ENCODE measurements at regions not wholly inside any gene's neighbourhood (a gene's known extent, or its start where the extent isn't known, plus 50 kb on each side); places are given as distances from the start of the nearest gene placed in this dataset.

DNA sequence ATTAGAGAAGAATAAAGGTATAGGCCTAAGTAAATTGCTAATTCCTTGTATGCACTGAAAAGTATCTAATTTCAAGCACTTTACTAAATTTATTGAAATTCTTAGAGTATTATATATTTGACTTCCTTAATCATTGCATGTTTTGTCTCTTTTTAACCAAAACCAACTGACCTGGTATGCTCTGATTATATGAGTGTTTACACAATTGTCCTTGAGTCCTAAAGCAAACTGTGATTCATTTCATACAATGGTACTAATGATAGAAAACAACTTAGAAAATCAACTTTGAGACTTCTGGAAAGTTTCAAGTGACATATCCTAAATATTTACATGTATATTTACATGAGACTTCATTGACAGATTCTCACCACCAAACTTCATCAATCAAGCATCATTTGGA, 1177.1 kb downstream of the ADGRL3 start:
- TF ChIP-seq CTCF (IDR thresholded peaks at IDR 0.05) = no peak
- no peak for TF ChIP-seq POLR2A (IDR thresholded peaks at IDR 0.05)

Measured in uterus (tissue), 2 donors.